Activated CD8-positive, alpha-beta memory T cell treated with anti-CD3 and anti-CD28 coated beads, Interleukin-2, amount 50 U/mL, for 48 hours (primary cell): ENCODE measurements at regions not wholly inside any gene's neighbourhood (a gene's known extent, or its start where the extent isn't known, plus 50 kb on each side); places are given as distances from the start of the nearest gene placed in this dataset.
"Not testable (repeated sequence)": the region's sequence is repeated elsewhere in the genome, so short reads cannot be mapped to it uniquely, and the experiment has no call there.

Source experiments
- DNase-seq: peaks from one replicate; pipeline ENCODE4 v3.0.0-alpha.2; 2020

- DNase-seq = no peak
Observed at GRCh38 chr4:125518281-125518680, 203.5 kb downstream of the FAT4 start.

- no peak for DNase-seq
Observed at GRCh38 chr4:125519371-125520146, 204.8 kb downstream of the FAT4 start.

GRCh38 chr4:125520258-125520990 lies 205.7 kb downstream of the FAT4 start:
- no peak for DNase-seq

- no peak for DNase-seq
Observed at GRCh38 chr4:125522588-125522987, 207.8 kb downstream of the FAT4 start.

GRCh38 chr4:125522992-125523391 lies 208.2 kb downstream of the FAT4 start:
- no peak for DNase-seq

GRCh38 chr4:125526420-125526819 lies 211.7 kb downstream of the FAT4 start:
- DNase-seq = no peak

GRCh38 chr4:125527681-125528080 lies 212.9 kb downstream of the FAT4 start:
- no peak for DNase-seq

GRCh38 chr4:125529071-125529470 lies 214.3 kb downstream of the FAT4 start:
- no peak for DNase-seq

GRCh38 chr4:125538670-125539069 lies 223.9 kb downstream of the FAT4 start:
- DNase-seq = no peak

GRCh38 chr4:125539691-125540090 lies 224.9 kb downstream of the FAT4 start:
- no peak for DNase-seq

GRCh38 chr4:125541836-125542385 lies 227.2 kb downstream of the FAT4 start:
- DNase-seq = no peak

GRCh38 chr4:125546272-125546671 lies 231.5 kb downstream of the FAT4 start:
- DNase-seq = no peak

- no peak for DNase-seq
Observed at GRCh38 chr4:125547836-125548235, 233.1 kb downstream of the FAT4 start.

GRCh38 chr4:125550769-125551168 lies 236.0 kb downstream of the FAT4 start:
- DNase-seq = no peak

GRCh38 chr4:125551466-125551865 lies 236.7 kb downstream of the FAT4 start:
- no peak for DNase-seq

- DNase-seq = no peak
Observed at GRCh38 chr4:125551967-125552366, 237.2 kb downstream of the FAT4 start.

GRCh38 chr4:125572601-125573000 lies 257.8 kb downstream of the FAT4 start:
- DNase-seq = no peak

GRCh38 chr4:125573368-125573767 lies 258.6 kb downstream of the FAT4 start:
- DNase-seq = no peak

- no peak for DNase-seq
Observed at GRCh38 chr4:125573786-125574185, 259.0 kb downstream of the FAT4 start.

- DNase-seq = no peak
Observed at GRCh38 chr4:125582302-125582701, 267.5 kb downstream of the FAT4 start.

GRCh38 chr4:125590158-125590557 lies 275.4 kb downstream of the FAT4 start:
- no peak for DNase-seq

- no peak for DNase-seq
Observed at GRCh38 chr4:125591290-125591689, 276.5 kb downstream of the FAT4 start.

GRCh38 chr4:125594056-125594602 lies 279.4 kb downstream of the FAT4 start:
- no peak for DNase-seq

- not testable (repeated sequence) for DNase-seq
Observed at GRCh38 chr4:125605926-125606325, 291.2 kb downstream of the FAT4 start.
